ENCODE measurements at regions not wholly inside any gene's neighbourhood (a gene's known extent, or its start where the extent isn't known, plus 50 kb on each side); places are given as distances from the start of the nearest gene placed in this dataset.

GRCh38 chr9:13589034-13589737 lies 309.7 kb upstream of the MPDZ start:
- Histone ChIP-seq H4K20me1 (ENCODE audit: control insufficient read depth, extremely low read depth, insufficient read depth, low read length) (no peaks in the 10 kb centered on the region), H3K4me3 (replicated peaks in 1 of 4; ENCODE audit: control extremely low read depth in 1 of 4, insufficient read depth in 1 of 4, low read depth in 3 of 4, low read length in 4 of 4) (no peak overlapping the region), H2AFZ (ENCODE audit: low read length) (no peak overlapping the region), H3K27ac (ENCODE audit: insufficient read depth, low read length) (no peak overlapping the region), H3K4me2 (ENCODE audit: extremely low read depth, insufficient read depth, low read length) (peak overlapping the region; percentile 35), H3K27me3 (ENCODE audit: control insufficient read depth, insufficient read depth, low read length) (no peaks in the 10 kb centered on the region), H3K9ac (ENCODE audit: insufficient read depth, low read length) (no peak overlapping the region), H3K79me2 (ENCODE audit: control insufficient read depth, insufficient read depth, low read length) (no peaks in the 10 kb centered on the region), H3K4me1 (ENCODE audit: control insufficient read depth, extremely low read depth, insufficient read depth, low read length) (no peaks in the 10 kb centered on the region), H3K36me3 (ENCODE audit: control insufficient read depth, insufficient read depth, low read length) (no peaks in the 10 kb centered on the region), H3K9me3 (ENCODE audit: control insufficient read depth, insufficient read depth, low read depth, low read length) (no peaks in the 10 kb centered on the region)
- DNase-seq (ENCODE audit: low read depth in 2 of 2), result no peak
- TF ChIP-seq CTCF (conservative IDR thresholded peaks at IDR 0.05 in 1 of 2, IDR thresholded peaks at IDR 0.05 in 1 of 2; ENCODE audit: low read depth in 1 of 2, low read length in 2 of 2), result no peak
- TF ChIP-seq EZH2 (IDR thresholded peaks at IDR 0.05; ENCODE audit: low read length, missing control alignments), result no peak

GRCh38 chr9:13588151-13589033 lies 308.9 kb upstream of the MPDZ start:
- Histone ChIP-seq H4K20me1 (ENCODE audit: control insufficient read depth, extremely low read depth, insufficient read depth, low read length) (no peaks in the 10 kb centered on the region), H2AFZ (ENCODE audit: low read length) (no peak overlapping the region), H3K9me3 (ENCODE audit: control insufficient read depth, insufficient read depth, low read depth, low read length) (no peaks in the 10 kb centered on the region), H3K4me2 (ENCODE audit: extremely low read depth, insufficient read depth, low read length) (peak overlapping the region; percentile 4), H3K27me3 (ENCODE audit: control insufficient read depth, insufficient read depth, low read length) (no peaks in the 10 kb centered on the region), H3K9ac (ENCODE audit: insufficient read depth, low read length) (no peak overlapping the region), H3K4me1 (ENCODE audit: control insufficient read depth, extremely low read depth, insufficient read depth, low read length) (no peaks in the 10 kb centered on the region), H3K27ac (ENCODE audit: insufficient read depth, low read length) (no peak overlapping the region), H3K4me3 (replicated peaks in 1 of 4; ENCODE audit: control extremely low read depth in 1 of 4, insufficient read depth in 1 of 4, low read depth in 3 of 4, low read length in 4 of 4) (no peak overlapping the region), H3K36me3 (ENCODE audit: control insufficient read depth, insufficient read depth, low read length) (no peaks in the 10 kb centered on the region), H3K79me2 (ENCODE audit: control insufficient read depth, insufficient read depth, low read length) (no peaks in the 10 kb centered on the region)
- TF ChIP-seq CTCF (conservative IDR thresholded peaks at IDR 0.05 in 1 of 2, IDR thresholded peaks at IDR 0.05 in 1 of 2; ENCODE audit: low read depth in 1 of 2, low read length in 2 of 2) (no peak), EZH2 (IDR thresholded peaks at IDR 0.05; ENCODE audit: low read length, missing control alignments) (no peak)
- DNase-seq (ENCODE audit: low read depth in 2 of 2), result peak in 1 of 2 donors; percentile 98

- no peaks in the 10 kb centered on the region for H3K9me3 ChIP-seq (ENCODE audit: control insufficient read depth, insufficient read depth, low read depth, low read length)
- no peak overlapping the region for H3K27ac ChIP-seq (ENCODE audit: insufficient read depth, low read length)
- no peak overlapping the region for H3K4me3 ChIP-seq (replicated peaks in 1 of 4; ENCODE audit: control extremely low read depth in 1 of 4, insufficient read depth in 1 of 4, low read depth in 3 of 4, low read length in 4 of 4)
- H3K9ac ChIP-seq (ENCODE audit: insufficient read depth, low read length), result no peak overlapping the region
- no peak for TF ChIP-seq CTCF (conservative IDR thresholded peaks at IDR 0.05 in 1 of 2, IDR thresholded peaks at IDR 0.05 in 1 of 2; ENCODE audit: low read depth in 1 of 2, low read length in 2 of 2)
- TF ChIP-seq EZH2 (IDR thresholded peaks at IDR 0.05; ENCODE audit: low read length, missing control alignments), result no peak
- no peaks in the 10 kb centered on the region for H3K4me1 ChIP-seq (ENCODE audit: control insufficient read depth, extremely low read depth, insufficient read depth, low read length)
- H2AFZ ChIP-seq (ENCODE audit: low read length), result no peak overlapping the region
- H3K27me3 ChIP-seq (ENCODE audit: control insufficient read depth, insufficient read depth, low read length), result no peaks in the 10 kb centered on the region
- no peaks in the 10 kb centered on the region for H3K79me2 ChIP-seq (ENCODE audit: control insufficient read depth, insufficient read depth, low read length)
- H3K4me2 ChIP-seq (ENCODE audit: extremely low read depth, insufficient read depth, low read length), result no peak overlapping the region
- DNase-seq (ENCODE audit: low read depth in 2 of 2), result no peak
- no peaks in the 10 kb centered on the region for H3K36me3 ChIP-seq (ENCODE audit: control insufficient read depth, insufficient read depth, low read length)
- H4K20me1 ChIP-seq (ENCODE audit: control insufficient read depth, extremely low read depth, insufficient read depth, low read length), result no peaks in the 10 kb centered on the region
Measured at GRCh38 chr9:13587571-13587970, 308.1 kb upstream of the MPDZ start.
